ENCODE measurements at regions not wholly inside any gene's neighbourhood (a gene's known extent, or its start where the extent isn't known, plus 50 kb on each side); places are given as distances from the start of the nearest gene placed in this dataset.

GRCh38 chr3:144948711-144949110 lies 977.1 kb downstream of the DIPK2A start:
- H3K9ac ChIP-seq (ENCODE audit: low read length) = no peak overlapping the region
- H3K4me1 Mint-ChIP-seq (ENCODE audit: low read depth, unreplicated experiment) = no peaks in the 10 kb centered on the region
- no peak overlapping the region for H3K4me3 ChIP-seq (ENCODE audit: insufficient read depth, low read depth, low read length)
- no peak overlapping the region for H3K4me2 ChIP-seq (ENCODE audit: low read length)
- H3K36me3 ChIP-seq (ENCODE audit: insufficient read depth, low read length) = no peaks in the 10 kb centered on the region
- no peaks in the 10 kb centered on the region for H3K79me2 ChIP-seq (ENCODE audit: insufficient read depth, low read length)
- no peaks in the 10 kb centered on the region for H4K20me1 ChIP-seq (ENCODE audit: insufficient read depth, low read length)
- H3K9me3 ChIP-seq (ENCODE audit: insufficient read depth, low read depth, low read length) = no peaks in the 10 kb centered on the region
- TF ChIP-seq EZH2 (IDR thresholded peaks at IDR 0.05; ENCODE audit: insufficient read depth, low read length) = no peak
- no peak for TF ChIP-seq CTCF (IDR thresholded peaks at IDR 0.05; ENCODE audit: insufficient read depth, low read depth, low read length)
- H3K9me3 Mint-ChIP-seq (ENCODE audit: unreplicated experiment) = no peaks in the 10 kb centered on the region
- no peaks in the 10 kb centered on the region for H3K27me3 ChIP-seq (ENCODE audit: insufficient read depth, low read length)
- H2AFZ ChIP-seq (ENCODE audit: low read depth, low read length) = no peak overlapping the region
- no peaks in the 10 kb centered on the region for H3K27me3 Mint-ChIP-seq (ENCODE audit: low read depth, unreplicated experiment)
- H3K27ac ChIP-seq (ENCODE audit: low read depth, low read length) = no peak overlapping the region
- no peak overlapping the region for H3K27ac Mint-ChIP-seq (ENCODE audit: unreplicated experiment)
- no peaks in the 10 kb centered on the region for H3K36me3 Mint-ChIP-seq (ENCODE audit: low read depth, unreplicated experiment)
- DNase-seq (ENCODE audit: low read depth) (no peak), FAIRE-seq (no peak)
- no peaks in the 10 kb centered on the region for H3K4me1 ChIP-seq (ENCODE audit: insufficient read depth, low read length)
- no peak overlapping the region for H3K4me3 Mint-ChIP-seq (ENCODE audit: unreplicated experiment)

DNA sequence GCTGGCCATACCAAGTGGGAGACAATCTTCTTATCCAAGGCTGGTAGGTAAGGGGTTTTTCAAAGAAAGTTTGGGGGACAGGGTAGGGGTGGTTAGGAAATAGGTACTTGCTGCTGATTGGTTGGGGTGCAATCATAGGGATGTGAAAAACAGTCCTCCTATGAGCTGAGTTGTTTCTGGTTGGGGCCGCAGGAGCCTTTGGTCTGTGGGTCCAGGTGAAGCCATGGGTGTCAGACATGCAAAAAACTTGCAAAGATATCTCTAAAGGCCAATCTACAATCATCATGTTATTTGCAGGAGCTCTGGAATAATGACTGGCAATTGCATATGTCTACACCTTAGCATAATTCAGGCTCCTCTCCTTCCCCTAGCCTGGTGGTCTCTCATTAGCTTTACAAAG lies 982.3 kb downstream of the DIPK2A start:
- Mint-ChIP-seq H3K9me3 (ENCODE audit: unreplicated experiment) (no peaks in the 10 kb centered on the region), H3K36me3 (ENCODE audit: low read depth, unreplicated experiment) (no peaks in the 10 kb centered on the region), H3K4me3 (ENCODE audit: unreplicated experiment) (no peak overlapping the region), H3K27ac (ENCODE audit: unreplicated experiment) (no peak overlapping the region), H3K27me3 (ENCODE audit: low read depth, unreplicated experiment) (no peaks in the 10 kb centered on the region), H3K4me1 (ENCODE audit: low read depth, unreplicated experiment) (no peaks in the 10 kb centered on the region)
- no peak for FAIRE-seq
- Histone ChIP-seq H3K4me1 (ENCODE audit: insufficient read depth, low read length) (no peaks in the 10 kb centered on the region), H2AFZ (ENCODE audit: low read depth, low read length) (no peak overlapping the region), H3K4me3 (ENCODE audit: insufficient read depth, low read depth, low read length) (no peak overlapping the region), H3K36me3 (ENCODE audit: insufficient read depth, low read length) (no peaks in the 10 kb centered on the region), H3K27ac (ENCODE audit: low read depth, low read length) (no peak overlapping the region), H3K9ac (ENCODE audit: low read length) (no peak overlapping the region), H3K9me3 (ENCODE audit: insufficient read depth, low read depth, low read length) (no peaks in the 10 kb centered on the region), H3K4me2 (ENCODE audit: low read length) (no peak overlapping the region), H3K27me3 (ENCODE audit: insufficient read depth, low read length) (no peaks in the 10 kb centered on the region), H3K79me2 (ENCODE audit: insufficient read depth, low read length) (no peaks in the 10 kb centered on the region), H4K20me1 (ENCODE audit: insufficient read depth, low read length) (no peaks in the 10 kb centered on the region)
- TF ChIP-seq EZH2 (IDR thresholded peaks at IDR 0.05; ENCODE audit: insufficient read depth, low read length) (no peak), CTCF (IDR thresholded peaks at IDR 0.05; ENCODE audit: insufficient read depth, low read depth, low read length) (no peak)
- no peak for DNase-seq (ENCODE audit: low read depth)

DNA sequence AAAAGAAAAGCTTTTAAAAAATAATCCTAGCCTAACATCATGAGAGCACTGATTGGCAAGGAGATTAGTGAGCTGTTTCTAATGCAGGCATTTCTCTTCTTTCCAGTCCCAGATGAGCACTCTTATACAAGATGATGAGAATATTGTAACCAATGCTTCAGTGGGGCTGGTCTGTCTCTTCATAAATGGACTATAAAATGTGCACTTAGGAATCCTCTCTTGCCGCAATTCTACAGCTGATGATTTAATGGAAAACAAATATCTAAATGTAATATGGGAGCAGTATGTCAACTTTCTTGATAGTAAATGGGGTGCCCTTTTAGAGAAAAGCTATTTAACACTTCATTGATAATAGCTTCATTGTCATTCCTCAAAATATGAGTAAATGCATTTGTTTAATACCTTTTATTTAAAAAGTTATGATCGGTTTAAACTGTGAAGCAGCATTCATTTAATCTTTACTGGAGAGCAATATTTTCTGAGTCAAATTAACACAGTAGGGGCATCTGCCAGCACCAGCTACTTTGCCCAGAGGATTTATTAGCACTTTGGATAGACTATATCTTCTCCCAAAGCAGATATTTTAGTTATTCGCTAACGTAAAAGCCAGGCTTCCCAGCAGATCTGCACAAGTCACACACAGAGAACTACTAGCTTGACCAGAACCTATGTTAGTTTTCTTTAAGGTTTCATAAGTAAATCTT lies 985.9 kb downstream of the DIPK2A start:
- Histone ChIP-seq H3K9me3 (ENCODE audit: insufficient read depth, low read depth, low read length) (no peaks in the 10 kb centered on the region), H3K4me3 (ENCODE audit: insufficient read depth, low read depth, low read length) (no peak overlapping the region), H3K27me3 (ENCODE audit: insufficient read depth, low read length) (no peaks in the 10 kb centered on the region), H3K9ac (ENCODE audit: low read length) (no peak overlapping the region), H3K4me2 (ENCODE audit: low read length) (no peak overlapping the region), H3K27ac (ENCODE audit: low read depth, low read length) (no peak overlapping the region), H3K4me1 (ENCODE audit: insufficient read depth, low read length) (no peaks in the 10 kb centered on the region), H4K20me1 (ENCODE audit: insufficient read depth, low read length) (no peaks in the 10 kb centered on the region), H3K79me2 (ENCODE audit: insufficient read depth, low read length) (no peaks in the 10 kb centered on the region), H2AFZ (ENCODE audit: low read depth, low read length) (no peak overlapping the region), H3K36me3 (ENCODE audit: insufficient read depth, low read length) (no peaks in the 10 kb centered on the region)
- Mint-ChIP-seq H3K27ac (ENCODE audit: unreplicated experiment) (no peak overlapping the region), H3K27me3 (ENCODE audit: low read depth, unreplicated experiment) (no peaks in the 10 kb centered on the region), H3K36me3 (ENCODE audit: low read depth, unreplicated experiment) (no peaks in the 10 kb centered on the region), H3K4me3 (ENCODE audit: unreplicated experiment) (no peak overlapping the region), H3K9me3 (ENCODE audit: unreplicated experiment) (no peaks in the 10 kb centered on the region), H3K4me1 (ENCODE audit: low read depth, unreplicated experiment) (no peaks in the 10 kb centered on the region)
- FAIRE-seq (no peak), DNase-seq (ENCODE audit: low read depth) (no peak)
- TF ChIP-seq EZH2 (IDR thresholded peaks at IDR 0.05; ENCODE audit: insufficient read depth, low read length) (no peak), CTCF (IDR thresholded peaks at IDR 0.05; ENCODE audit: insufficient read depth, low read depth, low read length) (no peak)

Measured in astrocyte (in vitro differentiated cells and primary cell).